PC-3 (cell line): ENCODE measurements at regions not wholly inside any gene's neighbourhood (a gene's known extent, or its start where the extent isn't known, plus 50 kb on each side); places are given as distances from the start of the nearest gene placed in this dataset.

Source experiments
- EZH2 ChIP-seq: fragments of 300-600 bp; sonication (generic); IDR thresholded peaks from one replicate; pipeline ENCODE4 v1.6.1; 2017; ENCODE audit warnings: antibody characterized with exemption, mild to moderate bottlenecking, low read length; ENCODE audit not compliant: unreplicated experiment
- EZH2phosphoT487 ChIP-seq: fragments of 300-600 bp; sonication (generic); IDR thresholded peaks from 2 replicates; pipeline ENCODE4 v1.6.1; 2018; ENCODE audit warnings: mild to moderate bottlenecking, antibody characterized with exemption, low read length, borderline replicate concordance
- TF ChIP-seq, protein P1 (sequence below): fragments of 300-600 bp; sonication (generic); conservative IDR thresholded peaks from 2 replicates; pipeline ENCODE4 v1.5.1; 2017; ENCODE audit warnings: antibody characterized with exemption, low read depth, mild to moderate bottlenecking, low read length

GRCh38 chr7:47049234-47049774, 532.6 kb downstream of the TNS3 start:
- TF ChIP-seq, protein P1, sequence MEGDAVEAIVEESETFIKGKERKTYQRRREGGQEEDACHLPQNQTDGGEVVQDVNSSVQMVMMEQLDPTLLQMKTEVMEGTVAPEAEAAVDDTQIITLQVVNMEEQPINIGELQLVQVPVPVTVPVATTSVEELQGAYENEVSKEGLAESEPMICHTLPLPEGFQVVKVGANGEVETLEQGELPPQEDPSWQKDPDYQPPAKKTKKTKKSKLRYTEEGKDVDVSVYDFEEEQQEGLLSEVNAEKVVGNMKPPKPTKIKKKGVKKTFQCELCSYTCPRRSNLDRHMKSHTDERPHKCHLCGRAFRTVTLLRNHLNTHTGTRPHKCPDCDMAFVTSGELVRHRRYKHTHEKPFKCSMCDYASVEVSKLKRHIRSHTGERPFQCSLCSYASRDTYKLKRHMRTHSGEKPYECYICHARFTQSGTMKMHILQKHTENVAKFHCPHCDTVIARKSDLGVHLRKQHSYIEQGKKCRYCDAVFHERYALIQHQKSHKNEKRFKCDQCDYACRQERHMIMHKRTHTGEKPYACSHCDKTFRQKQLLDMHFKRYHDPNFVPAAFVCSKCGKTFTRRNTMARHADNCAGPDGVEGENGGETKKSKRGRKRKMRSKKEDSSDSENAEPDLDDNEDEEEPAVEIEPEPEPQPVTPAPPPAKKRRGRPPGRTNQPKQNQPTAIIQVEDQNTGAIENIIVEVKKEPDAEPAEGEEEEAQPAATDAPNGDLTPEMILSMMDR: no peak
- TF ChIP-seq EZH2phosphoT487: no peak
- TF ChIP-seq EZH2: no peak
